ENCODE measurements at regions not wholly inside any gene's neighbourhood (a gene's known extent, or its start where the extent isn't known, plus 50 kb on each side); places are given as distances from the start of the nearest gene placed in this dataset.

DNA sequence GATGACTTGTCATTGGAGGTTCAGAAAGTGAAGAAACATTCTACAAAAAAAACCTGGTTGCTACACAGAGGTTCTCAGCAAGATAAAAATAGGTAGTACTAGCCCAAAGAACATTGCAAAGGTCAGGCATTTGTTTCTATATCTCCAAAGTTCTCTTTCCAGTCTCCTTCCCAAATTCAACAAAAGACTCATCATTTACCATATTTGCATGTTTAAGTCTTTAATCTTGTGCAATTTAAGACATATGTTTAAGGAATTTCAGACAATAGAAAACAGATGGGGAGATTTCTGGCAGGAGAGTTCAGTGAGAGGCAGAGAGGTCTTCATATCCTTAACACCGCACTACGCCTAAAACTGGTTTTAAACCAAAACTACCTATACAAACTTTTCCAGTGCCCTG lies 173.8 kb upstream of the THBS1 start:
- TF ChIP-seq, protein P1, sequence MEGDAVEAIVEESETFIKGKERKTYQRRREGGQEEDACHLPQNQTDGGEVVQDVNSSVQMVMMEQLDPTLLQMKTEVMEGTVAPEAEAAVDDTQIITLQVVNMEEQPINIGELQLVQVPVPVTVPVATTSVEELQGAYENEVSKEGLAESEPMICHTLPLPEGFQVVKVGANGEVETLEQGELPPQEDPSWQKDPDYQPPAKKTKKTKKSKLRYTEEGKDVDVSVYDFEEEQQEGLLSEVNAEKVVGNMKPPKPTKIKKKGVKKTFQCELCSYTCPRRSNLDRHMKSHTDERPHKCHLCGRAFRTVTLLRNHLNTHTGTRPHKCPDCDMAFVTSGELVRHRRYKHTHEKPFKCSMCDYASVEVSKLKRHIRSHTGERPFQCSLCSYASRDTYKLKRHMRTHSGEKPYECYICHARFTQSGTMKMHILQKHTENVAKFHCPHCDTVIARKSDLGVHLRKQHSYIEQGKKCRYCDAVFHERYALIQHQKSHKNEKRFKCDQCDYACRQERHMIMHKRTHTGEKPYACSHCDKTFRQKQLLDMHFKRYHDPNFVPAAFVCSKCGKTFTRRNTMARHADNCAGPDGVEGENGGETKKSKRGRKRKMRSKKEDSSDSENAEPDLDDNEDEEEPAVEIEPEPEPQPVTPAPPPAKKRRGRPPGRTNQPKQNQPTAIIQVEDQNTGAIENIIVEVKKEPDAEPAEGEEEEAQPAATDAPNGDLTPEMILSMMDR (conservative IDR thresholded peaks at IDR 0.05; ENCODE audit: low read depth, low read length), result no peak
- no peak for TF ChIP-seq EZH2 (IDR thresholded peaks at IDR 0.05; ENCODE audit: borderline replicate concordance, low read depth, low read length, poor library complexity, severe bottlenecking)
